Keratinocyte (primary cell): ENCODE measurements at regions not wholly inside any gene's neighbourhood (a gene's known extent, or its start where the extent isn't known, plus 50 kb on each side); places are given as distances from the start of the nearest gene placed in this dataset.

ENCODE experiments used
- DNase-seq: peaks from one replicate; pipeline ENCODE4 v3.0.0-alpha.2; 2011; ENCODE audit warnings: low read depth, missing footprints, low spot score
- FAIRE-seq: peaks from 2 replicates; lab custom pipeline; 2011; peaks lifted over from hg19 to GRCh38; lab: Jason Lieb, UNC
- H2AFZ ChIP-seq: 2 replicates; pipeline ENCODE4 v1.6.0; 2012; ENCODE audit warnings: low read length, control low read depth, inconsistent platforms; ENCODE audit not compliant: control insufficient read depth
- H3K27ac ChIP-seq: 2 replicates; pipeline ENCODE4 v1.5.1; 2011; ENCODE audit warnings: low read length; ENCODE audit not compliant: control insufficient read depth, insufficient read depth
- H3K27me3 ChIP-seq: 3 replicates; pipeline ENCODE4 v1.6.0; 2011; ENCODE audit warnings: low read length; ENCODE audit not compliant: control insufficient read depth, insufficient read depth; ENCODE audit errors: extremely low read depth
- H3K36me3 ChIP-seq, 2 experiments: 2 replicates in 1 of 2; 3 replicates in 1 of 2; pipeline ENCODE4 v1.5.1; 2011; ENCODE audit warnings: low read length in 2 of 2, mild to moderate bottlenecking in 1 of 2; ENCODE audit not compliant: control insufficient read depth in 2 of 2, insufficient read depth in 2 of 2; ENCODE audit errors: extremely low read depth in 1 of 2
- H3K4me1 ChIP-seq: 3 replicates; pipeline ENCODE4 v1.5.1; 2011; ENCODE audit warnings: low read length; ENCODE audit not compliant: control insufficient read depth, insufficient read depth; ENCODE audit errors: extremely low read depth
- H3K4me2 ChIP-seq: 3 replicates; pipeline ENCODE4 v1.6.0; 2011; ENCODE audit warnings: low read depth, low read length; ENCODE audit not compliant: control insufficient read depth, insufficient read depth; ENCODE audit errors: extremely low read depth
- H3K4me3 ChIP-seq, 3 experiments: fragments of 200-600 bp in 1 of 3; sonication (generic) in 1 of 3; 2 replicates in 2 of 3; 3 replicates in 1 of 3; pipeline ENCODE4 v1.5.1; 2011 to 2016; ENCODE audit warnings: low read length in 3 of 3, mild to moderate bottlenecking in 3 of 3, control low read depth in 2 of 3, inconsistent platforms in 1 of 3, low read depth in 1 of 3, mixed read lengths in 1 of 3, mixed run types in 1 of 3, moderate library complexity in 1 of 3; ENCODE audit not compliant: control insufficient read depth in 2 of 3, insufficient read depth in 2 of 3; ENCODE audit errors: extremely low read depth in 1 of 3
- H3K79me2 ChIP-seq: 2 replicates; pipeline ENCODE4 v1.6.0; 2012; ENCODE audit warnings: low read length; ENCODE audit not compliant: control insufficient read depth, insufficient read depth
- H3K9ac ChIP-seq: 3 replicates; pipeline ENCODE4 v1.6.0; 2011; ENCODE audit warnings: low read length; ENCODE audit not compliant: control insufficient read depth, insufficient read depth; ENCODE audit errors: extremely low read depth
- H3K9me1 ChIP-seq: 3 replicates; pipeline ENCODE4 v1.6.0; 2011; ENCODE audit warnings: low read length; ENCODE audit not compliant: control insufficient read depth, insufficient read depth; ENCODE audit errors: extremely low read depth
- H3K9me3 ChIP-seq: 2 replicates; pipeline ENCODE4 v1.5.1; 2012; ENCODE audit warnings: low read depth, low read length; ENCODE audit not compliant: control insufficient read depth
- H4K20me1 ChIP-seq: 3 replicates; pipeline ENCODE4 v1.6.0; 2011; ENCODE audit warnings: low read length; ENCODE audit not compliant: control insufficient read depth, insufficient read depth; ENCODE audit errors: extremely low read depth
- EZH2 ChIP-seq: IDR thresholded peaks from one replicate; pipeline ENCODE4 v1.6.1; 2012; ENCODE audit warnings: inconsistent platforms, mild to moderate bottlenecking, low read length, moderate library complexity
- dilution Hi-C: fragments of 300-500 bp; cut with MboI; formaldehyde crosslinking; loops from one replicate; pipeline ENCODE4 v1.7.0; 2020; ENCODE audit warnings: low sequenced_read_pairs; ENCODE audit not compliant: extremely low pct_ligation_motif_present
- TF ChIP-seq, protein P1 (sequence below), 3 experiments: IDR thresholded peaks in 1 of 3; conservative IDR thresholded peaks in 1 of 3; optimal IDR thresholded peaks in 1 of 3; 2 replicates in 2 of 3; 3 replicates in 1 of 3; pipeline versions ENCODE3 to v1.5.1; 2011; ENCODE audit warnings: low read length in 3 of 3, mild to moderate bottlenecking in 3 of 3, moderate library complexity in 2 of 3, control low read depth in 1 of 3, inconsistent platforms in 1 of 3; ENCODE audit not compliant: insufficient read depth in 2 of 3; ENCODE audit errors: extremely low read depth in 1 of 3

GRCh38 chr4:152160225-152160800 is 375.6 kb downstream of the FBXW7 start:
- Histone ChIP-seq H3K27ac (no peak overlapping the region), H3K36me3 (no peaks in the 10 kb centered on the region), H3K4me1 (no peaks in the 10 kb centered on the region), H3K4me2 (no peak overlapping the region), H3K27me3 (no peaks in the 10 kb centered on the region), H2AFZ (no peak overlapping the region), H3K9me3 (no peaks in the 10 kb centered on the region), H4K20me1 (no peaks in the 10 kb centered on the region), H3K4me3 (no peak overlapping the region), H3K9me1 (no peaks in the 10 kb centered on the region), H3K9ac (no peak overlapping the region), H3K79me2 (no peaks in the 10 kb centered on the region)
- DNase-seq (no peak), FAIRE-seq (no peak)
- no peak for TF ChIP-seq EZH2
- TF ChIP-seq, protein P1, sequence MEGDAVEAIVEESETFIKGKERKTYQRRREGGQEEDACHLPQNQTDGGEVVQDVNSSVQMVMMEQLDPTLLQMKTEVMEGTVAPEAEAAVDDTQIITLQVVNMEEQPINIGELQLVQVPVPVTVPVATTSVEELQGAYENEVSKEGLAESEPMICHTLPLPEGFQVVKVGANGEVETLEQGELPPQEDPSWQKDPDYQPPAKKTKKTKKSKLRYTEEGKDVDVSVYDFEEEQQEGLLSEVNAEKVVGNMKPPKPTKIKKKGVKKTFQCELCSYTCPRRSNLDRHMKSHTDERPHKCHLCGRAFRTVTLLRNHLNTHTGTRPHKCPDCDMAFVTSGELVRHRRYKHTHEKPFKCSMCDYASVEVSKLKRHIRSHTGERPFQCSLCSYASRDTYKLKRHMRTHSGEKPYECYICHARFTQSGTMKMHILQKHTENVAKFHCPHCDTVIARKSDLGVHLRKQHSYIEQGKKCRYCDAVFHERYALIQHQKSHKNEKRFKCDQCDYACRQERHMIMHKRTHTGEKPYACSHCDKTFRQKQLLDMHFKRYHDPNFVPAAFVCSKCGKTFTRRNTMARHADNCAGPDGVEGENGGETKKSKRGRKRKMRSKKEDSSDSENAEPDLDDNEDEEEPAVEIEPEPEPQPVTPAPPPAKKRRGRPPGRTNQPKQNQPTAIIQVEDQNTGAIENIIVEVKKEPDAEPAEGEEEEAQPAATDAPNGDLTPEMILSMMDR (optimal IDR thresholded peaks at IDR 0.05 in 1 of 3, IDR thresholded peaks at IDR 0.05 in 1 of 3, conservative IDR thresholded peaks at IDR 0.05 in 1 of 3; ENCODE audit: extremely low read depth in 1 of 3, insufficient read depth in 2 of 3, low read length in 3 of 3): no peak
- dilution Hi-C loops: no loop called here

GRCh38 chr4:152159773-152160172 is 376.1 kb downstream of the FBXW7 start:
- Histone ChIP-seq H4K20me1 (no peaks in the 10 kb centered on the region), H3K79me2 (no peaks in the 10 kb centered on the region)
- dilution Hi-C loops: no loop called here

More at GRCh38 chr4:152159773-152160172, 376.1 kb downstream of the FBXW7 start:
- Histone ChIP-seq H3K4me3 (no peak overlapping the region), H3K27ac (no peak overlapping the region), H3K27me3 (no peaks in the 10 kb centered on the region), H3K9me1 (no peaks in the 10 kb centered on the region), H3K9ac (no peak overlapping the region), H3K9me3 (no peaks in the 10 kb centered on the region), H3K4me1 (no peaks in the 10 kb centered on the region), H3K4me2 (no peak overlapping the region), H3K36me3 (no peaks in the 10 kb centered on the region), H2AFZ (no peak overlapping the region)
- FAIRE-seq (no peak), DNase-seq (no peak)
- TF ChIP-seq EZH2: no peak
- TF ChIP-seq, protein P1 (optimal IDR thresholded peaks at IDR 0.05 in 1 of 3, IDR thresholded peaks at IDR 0.05 in 1 of 3, conservative IDR thresholded peaks at IDR 0.05 in 1 of 3; ENCODE audit: extremely low read depth in 1 of 3, insufficient read depth in 2 of 3, low read length in 3 of 3): no peak
